ENCODE measurements at regions not wholly inside any gene's neighbourhood (a gene's known extent, or its start where the extent isn't known, plus 50 kb on each side); places are given as distances from the start of the nearest gene placed in this dataset.

DNA sequence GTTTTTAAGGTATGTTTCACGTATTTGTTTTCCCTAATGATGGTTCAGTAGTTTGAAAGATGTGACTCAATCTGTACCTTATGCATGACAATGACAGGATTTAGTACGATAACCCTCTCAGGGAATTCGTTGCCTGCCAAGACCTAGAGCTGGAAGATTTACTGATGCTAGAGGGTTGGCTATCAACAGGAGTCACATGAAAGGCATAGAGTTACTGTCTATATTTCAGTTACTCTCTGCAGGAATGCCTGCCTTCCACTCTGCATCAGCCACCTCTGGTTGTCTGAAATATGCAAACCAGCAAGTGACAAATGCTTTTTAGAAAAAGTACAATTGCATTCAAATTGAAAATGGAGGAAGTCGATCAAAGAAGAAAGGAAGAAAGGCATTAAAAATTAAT, 276.3 kb upstream of the RAG2 start:
- H3K4me1 ChIP-seq (ENCODE audit: insufficient read depth, low read length), result peaks cover 2% of the 10 kb centered on the region; the same call in 1 of the 2 replicates
- H3K27ac ChIP-seq (ENCODE audit: insufficient read length, low read depth, low read length), result no peak overlapping the region
- H3K56ac ChIP-seq (ENCODE audit: insufficient read length, low read depth, low read length), result no peak overlapping the region
- no peak overlapping the region for H4K5ac ChIP-seq (ENCODE audit: insufficient read length, low read depth, low read length)
- no peak overlapping the region for H3K14ac ChIP-seq (ENCODE audit: insufficient read depth, low read length)
- WGBS (ENCODE audit: extremely low coverage, insufficient read length, low lambda C conversion rate), result no CpG with 5 or more reads among the region's 4 CpGs
- no peak overlapping the region for H4K91ac ChIP-seq (ENCODE audit: insufficient read length, low read depth, low read length)
- no peak overlapping the region for H2BK5ac ChIP-seq (ENCODE audit: insufficient read length, low read length)
- no peak overlapping the region for H3K4ac ChIP-seq (ENCODE audit: low read depth, low read length)
- no peak overlapping the region for H3K23ac ChIP-seq (ENCODE audit: insufficient read length, low read depth, low read length)
- H3K36me3 Mint-ChIP-seq (ENCODE audit: insufficient read depth in 1 of 3, low read depth in 3 of 3), result no peaks in the 10 kb centered on the region
- no peak overlapping the region for H2BK20ac ChIP-seq (ENCODE audit: low read depth, low read length, poor library complexity, severe bottlenecking)
- H3K27me3 Mint-ChIP-seq (ENCODE audit: low read depth), result no peaks in the 10 kb centered on the region; the same call in 1 of the 2 replicates
- H4K20me1 ChIP-seq (ENCODE audit: control insufficient read depth, insufficient read depth, insufficient read length), result no peaks in the 10 kb centered on the region
- H3K9ac ChIP-seq (ENCODE audit: extremely low read depth, insufficient read length, low read length), result no peak overlapping the region
- no peak overlapping the region for H2AFZ ChIP-seq (ENCODE audit: low read length)
- TF ChIP-seq, protein P1, sequence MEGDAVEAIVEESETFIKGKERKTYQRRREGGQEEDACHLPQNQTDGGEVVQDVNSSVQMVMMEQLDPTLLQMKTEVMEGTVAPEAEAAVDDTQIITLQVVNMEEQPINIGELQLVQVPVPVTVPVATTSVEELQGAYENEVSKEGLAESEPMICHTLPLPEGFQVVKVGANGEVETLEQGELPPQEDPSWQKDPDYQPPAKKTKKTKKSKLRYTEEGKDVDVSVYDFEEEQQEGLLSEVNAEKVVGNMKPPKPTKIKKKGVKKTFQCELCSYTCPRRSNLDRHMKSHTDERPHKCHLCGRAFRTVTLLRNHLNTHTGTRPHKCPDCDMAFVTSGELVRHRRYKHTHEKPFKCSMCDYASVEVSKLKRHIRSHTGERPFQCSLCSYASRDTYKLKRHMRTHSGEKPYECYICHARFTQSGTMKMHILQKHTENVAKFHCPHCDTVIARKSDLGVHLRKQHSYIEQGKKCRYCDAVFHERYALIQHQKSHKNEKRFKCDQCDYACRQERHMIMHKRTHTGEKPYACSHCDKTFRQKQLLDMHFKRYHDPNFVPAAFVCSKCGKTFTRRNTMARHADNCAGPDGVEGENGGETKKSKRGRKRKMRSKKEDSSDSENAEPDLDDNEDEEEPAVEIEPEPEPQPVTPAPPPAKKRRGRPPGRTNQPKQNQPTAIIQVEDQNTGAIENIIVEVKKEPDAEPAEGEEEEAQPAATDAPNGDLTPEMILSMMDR (conservative IDR thresholded peaks at IDR 0.05), result no peak
- no peak overlapping the region for H2BK120ac ChIP-seq (ENCODE audit: low read depth, low read length, poor library complexity, severe bottlenecking)
- H2BK15ac ChIP-seq (ENCODE audit: low read depth, low read length), result no peak overlapping the region
- H3K4me2 ChIP-seq (ENCODE audit: insufficient read depth, insufficient read length, low read length), result no peak overlapping the region
- no peak overlapping the region for H3T11ph ChIP-seq (ENCODE audit: low read length)
- no peak overlapping the region for H4K8ac ChIP-seq (replicated peaks; ENCODE audit: insufficient read length, low read depth, low read length)
- H3K23me2 ChIP-seq (ENCODE audit: insufficient read length, low read depth, low read length, poor library complexity, severe bottlenecking), result no peaks in the 10 kb centered on the region
- no peaks in the 10 kb centered on the region for H3K79me1 ChIP-seq (ENCODE audit: insufficient read depth, low read depth, low read length, poor library complexity, severe bottlenecking)
- DNase-seq, result no peak
- H3K79me2 ChIP-seq (ENCODE audit: insufficient read depth, low read length), result no peaks in the 10 kb centered on the region
- H3K9me3 ChIP-seq (ENCODE audit: control insufficient read depth, low read depth, low read length), result no peaks in the 10 kb centered on the region
- H3K27me3 ChIP-seq (ENCODE audit: insufficient read depth, low read length), result no peaks in the 10 kb centered on the region
- no peaks in the 10 kb centered on the region for H3K9me3 Mint-ChIP-seq
- no peak overlapping the region for H3K4me3 Mint-ChIP-seq
- no peak overlapping the region for H3K27ac Mint-ChIP-seq
- peaks cover 6 to 7% of the 10 kb centered on the region in 2 experiments for H3K4me1 Mint-ChIP-seq
- H2AK5ac ChIP-seq (ENCODE audit: insufficient read length, low read length), result no peak overlapping the region
- H2BK12ac ChIP-seq (ENCODE audit: insufficient read length, low read depth, low read length), result no peak overlapping the region
- no peak overlapping the region for H3K18ac ChIP-seq (ENCODE audit: insufficient read length, low read depth, low read length)
